HG03558 (cell line): ENCODE measurements at regions not wholly inside any gene's neighbourhood (a gene's known extent, or its start where the extent isn't known, plus 50 kb on each side); places are given as distances from the start of the nearest gene placed in this dataset.
"Not testable (repeated sequence)": the region's sequence is repeated elsewhere in the genome, so short reads cannot be mapped to it uniquely, and the experiment has no call there.

ENCODE experiments used
- ATAC-seq: cut with Tn5 transposase; IDR thresholded peaks from one replicate; pipeline ENCODE4 v1.9.1; 2021; ENCODE audit warnings: moderate number of reproducible peaks; ENCODE audit not compliant: unreplicated experiment; ENCODE audit errors: extremely low read depth

DNA sequence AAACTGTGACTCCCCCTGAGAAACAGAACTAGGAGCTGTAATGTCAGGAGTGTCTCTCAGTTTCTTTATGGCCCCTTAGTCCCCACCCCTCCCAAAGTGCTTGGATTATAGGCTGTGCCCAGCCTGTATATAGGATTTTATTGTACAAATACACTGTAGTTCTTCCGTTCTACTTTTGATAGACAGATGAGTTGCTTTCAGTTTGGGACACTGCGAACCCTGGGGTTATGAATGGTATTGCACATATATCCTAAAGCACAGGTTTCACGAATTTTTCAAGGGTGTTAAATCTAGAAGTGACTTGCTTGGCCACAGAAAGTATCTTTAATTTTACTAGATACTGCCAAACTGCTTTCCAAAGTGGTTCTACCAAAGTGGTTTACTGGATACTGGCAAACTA, 152.9 kb upstream of the ATXN1 start:
- no peak for ATAC-seq

DNA sequence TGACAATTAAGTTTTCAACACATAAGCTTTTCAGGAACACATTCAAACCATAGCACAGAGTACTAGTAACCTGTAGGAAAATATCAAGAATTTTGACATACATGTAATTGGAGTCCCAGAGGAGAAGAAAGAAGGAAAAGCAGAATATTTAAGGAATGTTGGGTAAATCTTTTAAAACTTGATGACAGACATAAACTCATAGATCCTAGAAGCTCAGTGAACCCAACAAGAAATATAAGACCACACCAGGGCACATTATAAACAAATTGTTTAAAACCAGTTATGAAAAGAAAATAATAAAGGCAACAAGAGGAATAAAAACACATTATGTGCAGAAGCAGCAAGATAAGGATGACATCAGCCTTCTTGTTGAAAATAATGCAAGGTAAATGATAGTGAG, 151.5 kb upstream of the ATXN1 start:
- no peak for ATAC-seq

DNA sequence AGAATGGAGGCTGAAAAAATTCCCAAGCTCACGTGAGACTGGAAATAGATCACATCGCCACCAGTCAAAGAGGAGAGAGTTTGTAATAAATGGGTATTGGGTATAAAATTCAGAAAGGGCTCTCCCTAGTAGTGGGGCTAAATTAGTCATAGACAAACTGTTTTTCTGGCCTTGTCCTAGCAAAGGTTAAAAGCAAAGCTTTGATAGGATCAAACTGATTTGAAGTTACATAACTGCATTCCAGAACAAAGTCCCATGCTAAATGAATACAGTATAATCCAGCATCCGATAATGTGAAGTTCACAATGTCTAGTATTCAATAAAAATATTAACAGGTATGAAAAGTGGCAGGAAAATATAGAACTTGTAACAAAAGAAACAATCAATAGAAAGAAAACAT, 149.8 kb upstream of the ATXN1 start:
- ATAC-seq, result no peak

DNA sequence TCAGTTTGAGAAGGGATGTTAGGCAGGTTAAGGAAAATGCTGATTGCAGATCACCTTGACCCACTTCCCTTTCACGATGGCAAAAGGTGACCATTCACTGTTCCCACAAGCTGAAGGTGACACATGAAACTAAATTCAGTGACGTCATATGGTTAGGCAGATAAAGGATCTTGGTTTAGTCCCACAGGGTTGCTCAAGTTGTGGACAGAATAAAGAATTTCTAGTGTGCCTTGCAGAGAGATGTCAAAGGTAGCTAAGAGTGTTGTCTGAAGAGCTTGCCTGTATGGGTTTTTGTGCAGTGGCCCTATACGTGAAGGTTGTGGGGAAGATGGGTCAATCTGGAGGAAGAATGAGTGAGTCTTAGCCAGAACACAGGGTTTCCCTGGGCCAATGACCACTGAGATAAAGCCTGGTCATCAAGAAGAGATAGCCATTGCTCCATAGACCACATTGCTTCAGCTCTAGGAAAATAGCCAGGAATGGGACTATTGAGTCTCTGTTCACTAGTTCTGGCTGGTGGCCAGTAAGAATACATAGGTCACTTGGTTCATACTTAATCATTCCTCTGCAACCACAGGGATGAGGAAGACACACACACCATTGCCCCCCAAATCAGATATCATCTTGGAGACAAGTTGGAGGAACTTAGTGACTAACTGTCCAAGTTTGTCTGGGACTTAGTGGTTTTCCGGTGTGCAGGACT, 148.5 kb upstream of the ATXN1 start:
- ATAC-seq, result no peak

DNA sequence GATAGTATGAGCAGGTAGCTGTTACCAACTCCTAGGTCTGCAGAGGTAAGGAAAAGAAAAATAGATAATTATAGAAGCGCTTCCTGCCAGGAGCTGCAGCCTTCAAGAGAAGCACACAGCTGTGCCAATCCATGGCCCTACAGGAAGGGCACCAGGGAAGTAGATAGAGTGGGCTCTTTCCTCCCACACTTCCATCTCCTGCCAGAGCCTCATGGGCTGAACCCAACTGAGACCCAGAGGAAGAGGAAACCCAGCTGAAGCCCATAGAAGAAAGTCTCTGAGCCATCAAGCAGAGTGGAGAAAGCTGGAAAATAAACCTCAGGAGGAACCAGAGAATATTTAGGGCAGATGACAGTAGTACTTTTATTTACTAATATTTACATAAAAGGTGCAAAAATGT, 146.7 kb upstream of the ATXN1 start:
- no peak for ATAC-seq

DNA sequence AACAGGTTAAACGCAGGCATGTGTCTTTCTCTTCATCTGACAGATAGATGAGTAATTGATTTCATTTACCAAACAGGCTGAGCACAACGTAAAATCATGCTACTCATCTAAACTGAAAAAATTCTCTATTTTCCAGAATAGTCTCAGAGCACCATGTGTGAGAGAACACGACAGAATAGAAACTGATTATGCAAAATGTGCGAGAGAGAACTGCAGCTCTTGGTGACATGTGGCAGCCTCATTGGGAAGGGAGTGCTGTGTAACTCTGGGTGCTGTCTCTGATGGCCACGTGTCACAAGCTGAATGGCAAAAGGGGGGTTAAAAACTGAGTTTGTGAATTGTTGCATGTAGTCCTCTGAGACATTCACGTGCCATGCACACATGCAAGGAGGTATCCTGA, 143.7 kb upstream of the ATXN1 start:
- ATAC-seq, result no peak

DNA sequence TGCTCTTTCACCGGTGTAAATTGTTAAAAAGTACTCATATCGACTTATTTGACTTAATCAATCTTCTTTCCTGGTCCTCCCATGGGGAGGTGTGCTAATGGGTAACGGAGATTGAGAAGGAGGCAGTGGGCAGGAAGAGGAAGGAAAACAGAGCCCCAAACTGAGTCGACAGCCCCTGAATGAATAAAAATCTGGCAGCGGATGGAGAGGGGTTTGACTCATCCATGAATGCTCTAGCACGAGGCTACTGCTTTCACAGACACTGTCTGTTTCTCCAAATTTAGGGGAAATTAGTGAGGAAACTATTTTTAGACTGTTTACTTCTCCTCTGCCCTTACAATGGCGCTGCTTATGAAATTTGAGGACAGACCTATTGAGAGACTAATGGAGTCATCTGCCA, 142.2 kb upstream of the ATXN1 start:
- no peak for ATAC-seq

- ATAC-seq, result no peak
Observed at GRCh38 chr6:16902502-16902901, 141.2 kb upstream of the ATXN1 start.

- ATAC-seq, result no peak
Observed at GRCh38 chr6:16901782-16902181, 140.5 kb upstream of the ATXN1 start.

DNA sequence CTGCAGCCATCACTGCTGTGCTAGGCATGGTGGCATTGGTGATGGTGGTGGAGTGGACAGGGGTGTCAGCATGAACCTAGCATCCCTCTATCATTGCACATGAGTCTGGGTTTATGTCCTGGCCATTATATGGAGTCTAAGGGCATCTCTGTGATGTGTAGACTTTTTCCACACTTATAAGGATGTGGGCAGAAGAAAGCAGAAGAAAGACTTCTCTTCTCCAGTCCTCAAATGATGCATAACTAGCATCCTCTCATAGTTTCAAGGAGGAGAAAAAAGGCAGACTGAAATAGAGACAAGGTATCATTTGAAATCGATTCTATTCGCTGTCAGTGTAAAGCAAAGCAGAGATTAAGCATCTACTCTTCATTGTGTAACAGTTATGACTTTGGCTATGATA, 140.0 kb upstream of the ATXN1 start:
- no peak for ATAC-seq

- no peak for ATAC-seq
Observed at GRCh38 chr6:16898640-16899396, 137.6 kb upstream of the ATXN1 start.

- no peak for ATAC-seq
Observed at GRCh38 chr6:16897669-16898068, 136.4 kb upstream of the ATXN1 start.

DNA sequence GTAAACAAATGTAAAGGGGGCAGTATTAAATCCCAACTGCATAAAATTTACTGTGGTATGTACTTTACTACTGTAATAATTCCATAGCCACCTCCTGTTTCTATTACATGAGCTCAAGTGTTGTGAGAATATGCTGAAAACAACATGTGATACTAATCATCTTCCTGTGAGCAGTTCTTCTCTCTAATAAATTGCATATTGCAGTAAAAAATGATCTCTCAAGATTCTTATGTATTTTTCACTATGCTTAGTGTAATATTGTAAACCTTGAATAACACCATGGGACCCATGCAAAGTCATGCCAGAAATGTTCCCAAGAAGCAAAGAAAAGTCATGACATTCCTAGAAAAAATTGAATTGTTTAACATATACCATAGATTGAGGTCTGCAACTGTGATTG, 133.0 kb upstream of the ATXN1 start:
- ATAC-seq, result no peak

DNA sequence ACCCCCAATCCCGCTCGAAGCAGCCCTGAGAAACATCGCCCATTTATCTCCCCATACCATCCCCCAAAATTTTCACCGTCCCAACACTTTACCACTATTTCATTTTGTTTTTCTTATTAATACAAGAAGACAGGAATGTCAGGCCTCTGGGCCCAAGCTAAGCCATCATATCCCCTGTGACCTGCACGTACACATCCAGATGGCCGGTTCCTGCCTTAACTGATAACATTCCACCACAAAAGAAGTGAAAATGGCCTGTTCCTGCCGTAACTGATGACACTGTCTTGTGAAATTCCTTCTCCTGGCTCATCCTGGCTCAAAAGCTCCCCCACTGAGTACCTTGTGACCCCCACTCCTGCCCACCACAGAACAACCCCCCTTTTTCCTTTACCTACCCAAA, 129.8 kb upstream of the ATXN1 start:
- ATAC-seq, result not testable (repeated sequence)

DNA sequence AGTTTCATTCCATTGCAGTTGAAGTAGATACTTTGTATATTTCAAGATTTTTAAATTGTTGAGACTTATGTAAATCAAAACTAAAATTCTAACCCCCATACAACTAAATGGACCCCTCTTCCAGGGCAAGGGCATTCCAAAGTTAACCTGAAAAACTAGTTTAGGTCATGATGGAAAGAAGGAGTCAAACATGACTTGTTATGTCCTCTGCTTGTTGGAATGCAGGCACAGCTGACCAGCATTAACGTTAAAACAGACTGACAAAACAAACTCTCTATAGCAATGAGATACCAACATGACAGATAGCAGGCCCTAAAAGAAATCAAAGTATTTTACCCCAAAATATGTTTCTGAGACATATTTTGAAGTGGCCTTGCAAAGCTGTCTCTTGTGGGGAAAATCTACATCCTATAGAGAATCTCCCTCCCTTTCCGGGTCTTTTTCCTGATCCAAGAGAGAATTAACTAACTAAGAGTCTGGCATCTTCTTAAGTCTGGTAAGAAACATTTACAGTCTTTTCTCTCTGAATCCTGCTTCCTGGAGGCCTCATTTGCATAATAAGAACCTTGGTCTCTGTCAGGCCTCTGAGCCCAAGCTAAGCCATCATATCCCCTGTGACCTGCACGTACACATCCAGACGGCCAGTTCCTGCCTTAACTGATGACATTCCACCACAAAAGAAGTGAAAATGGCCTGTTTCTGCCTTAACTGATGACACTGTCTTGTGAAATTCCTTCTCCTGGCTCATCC, 124.3 kb upstream of the ATXN1 start:
- no peak for ATAC-seq

GRCh38 chr6:16884526-16884925, 123.3 kb upstream of the ATXN1 start:
- no peak for ATAC-seq

- no peak for ATAC-seq
Observed at GRCh38 chr6:16883414-16883813, 122.2 kb upstream of the ATXN1 start.

GRCh38 chr6:16882230-16882629, 121.0 kb upstream of the ATXN1 start:
- ATAC-seq, result no peak

GRCh38 chr6:16876852-16877251, 115.6 kb upstream of the ATXN1 start:
- ATAC-seq, result not testable (repeated sequence)

DNA sequence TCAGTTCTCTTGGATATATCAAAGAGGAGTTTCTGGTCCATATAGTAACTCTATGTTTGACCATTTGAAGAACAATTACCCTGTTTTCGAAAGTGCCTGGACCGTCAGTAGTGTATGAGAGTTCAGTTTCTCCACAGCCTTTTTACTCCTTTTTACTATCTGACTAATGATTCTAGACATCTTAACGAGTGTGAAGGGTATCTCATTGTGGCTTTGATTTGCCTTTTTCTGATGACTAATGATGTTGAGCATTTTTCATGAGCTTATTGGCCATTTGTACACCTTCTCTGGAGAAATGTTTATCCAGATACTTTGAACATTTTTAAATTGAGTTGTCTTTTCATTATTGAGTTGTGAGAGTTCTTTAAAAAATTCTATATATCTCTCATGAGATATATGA, 114.9 kb upstream of the ATXN1 start:
- ATAC-seq, result no peak

DNA sequence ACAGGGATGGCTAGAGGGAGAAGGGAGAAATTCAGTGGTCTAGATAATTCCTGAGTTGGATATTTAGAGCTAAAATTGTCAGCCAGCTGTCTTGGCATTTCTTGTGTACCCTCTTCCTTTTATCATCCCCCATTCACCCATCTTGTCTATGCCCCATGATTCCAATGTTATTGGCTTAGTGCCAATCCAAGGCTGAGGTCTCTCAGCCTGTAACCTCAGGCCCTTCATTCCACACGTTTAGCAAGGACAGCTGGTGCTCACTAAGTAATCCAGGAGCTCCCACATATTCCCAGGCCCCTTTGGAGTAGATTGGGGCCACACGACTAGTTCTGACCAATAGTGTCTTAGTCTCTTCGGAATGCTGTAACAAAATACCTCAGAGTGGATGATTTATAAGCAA, 112.4 kb upstream of the ATXN1 start:
- ATAC-seq, result no peak
